ENCODE measurements at regions not wholly inside any gene's neighbourhood (a gene's known extent, or its start where the extent isn't known, plus 50 kb on each side); places are given as distances from the start of the nearest gene placed in this dataset.

DNA sequence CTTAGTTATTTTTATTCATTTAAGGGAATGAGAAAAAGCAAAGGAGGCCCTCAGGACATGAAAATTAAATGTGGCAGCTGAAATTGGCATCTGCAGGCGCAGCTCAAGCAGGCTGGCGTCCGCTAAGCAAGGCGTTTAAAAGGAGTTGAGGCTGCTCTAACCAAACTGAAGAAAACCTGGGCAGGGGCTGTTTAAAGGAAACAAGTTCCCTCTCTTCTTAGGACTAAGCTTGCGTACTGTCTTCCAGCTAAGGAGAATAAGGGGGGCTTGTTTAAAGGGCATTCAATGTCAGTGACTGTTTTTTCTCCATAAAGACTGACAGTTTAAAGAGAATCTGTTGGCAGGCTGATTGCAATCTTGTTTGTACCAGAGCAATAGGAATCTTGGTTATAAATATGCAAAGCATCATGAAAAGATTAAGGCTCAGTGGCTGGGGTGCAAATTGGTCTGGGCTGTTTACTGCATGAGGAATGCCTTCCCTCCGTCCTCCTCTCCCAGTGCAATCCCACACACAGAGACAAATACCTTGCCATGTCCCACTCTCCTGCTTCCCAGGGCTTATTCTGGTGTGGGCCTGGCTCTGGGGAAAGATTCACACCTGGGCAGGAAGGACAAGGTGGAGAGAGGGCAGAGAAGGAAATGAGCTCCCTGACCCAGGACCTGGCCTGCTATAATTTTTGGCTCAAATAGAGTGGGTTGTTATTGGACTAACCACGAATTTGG is 85.9 kb upstream of the LIFR start:
- no peak for DNase-seq (ENCODE audit: low read depth in 4 of 4, low spot score in 3 of 4)

DNA sequence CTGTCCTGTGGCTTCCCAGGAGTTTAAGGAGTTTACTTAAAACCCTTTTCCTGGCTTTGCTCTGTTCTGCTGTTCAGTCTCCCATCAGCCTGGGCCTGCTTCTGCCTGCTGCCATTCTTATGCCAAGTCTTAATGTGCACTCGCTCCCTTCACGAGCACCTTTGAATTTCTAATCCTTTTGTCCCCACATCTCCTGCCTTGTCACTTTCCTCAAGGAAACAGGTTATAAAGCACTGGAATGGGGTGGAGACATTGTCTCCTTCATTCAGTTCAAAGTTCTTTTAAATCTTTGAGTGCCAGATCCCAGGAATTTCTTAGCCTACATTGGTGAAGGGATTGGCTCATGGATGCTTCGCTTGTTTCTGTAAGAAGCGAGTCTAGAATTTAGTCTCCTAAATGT is 87.2 kb upstream of the LIFR start:
- no peak for DNase-seq (ENCODE audit: low read depth in 4 of 4, low spot score in 3 of 4)

- no peak for DNase-seq (ENCODE audit: low read depth in 4 of 4, low spot score in 3 of 4)
Observed at GRCh38 chr5:38645508-38645907, 89.1 kb upstream of the LIFR start.

DNA sequence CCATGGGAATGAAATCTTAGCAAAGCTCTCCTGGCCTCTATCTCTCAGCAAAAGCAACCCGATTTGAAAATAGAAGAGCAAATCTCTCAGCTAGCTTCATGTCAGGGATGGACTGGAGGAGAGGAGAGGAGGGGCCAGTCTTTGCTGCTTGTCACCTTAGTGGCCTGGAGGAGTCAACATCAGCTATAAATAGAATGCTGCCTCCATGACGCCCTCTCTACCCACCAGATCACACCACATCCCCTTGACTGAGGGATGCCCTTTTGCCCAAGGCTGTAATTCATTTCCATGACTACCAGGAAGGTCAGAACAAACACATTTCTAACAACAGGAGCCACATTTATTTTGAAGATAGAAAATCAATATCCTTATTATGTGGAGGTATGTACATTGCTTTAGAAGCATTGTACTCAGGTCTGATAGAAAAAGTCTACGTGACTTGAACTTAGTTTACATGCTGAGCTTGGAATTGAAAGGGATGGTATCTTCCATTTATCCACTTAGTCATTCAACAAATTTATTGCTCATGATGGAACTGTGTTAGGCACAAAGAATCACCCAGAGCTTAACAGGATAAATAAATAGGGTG is 92.4 kb upstream of the LIFR start:
- DNase-seq (ENCODE audit: low read depth in 4 of 4, low spot score in 3 of 4): no peak

- DNase-seq (ENCODE audit: low read depth in 4 of 4, low spot score in 3 of 4): no peak
Observed at GRCh38 chr5:38650540-38650939, 94.1 kb upstream of the LIFR start.

DNA sequence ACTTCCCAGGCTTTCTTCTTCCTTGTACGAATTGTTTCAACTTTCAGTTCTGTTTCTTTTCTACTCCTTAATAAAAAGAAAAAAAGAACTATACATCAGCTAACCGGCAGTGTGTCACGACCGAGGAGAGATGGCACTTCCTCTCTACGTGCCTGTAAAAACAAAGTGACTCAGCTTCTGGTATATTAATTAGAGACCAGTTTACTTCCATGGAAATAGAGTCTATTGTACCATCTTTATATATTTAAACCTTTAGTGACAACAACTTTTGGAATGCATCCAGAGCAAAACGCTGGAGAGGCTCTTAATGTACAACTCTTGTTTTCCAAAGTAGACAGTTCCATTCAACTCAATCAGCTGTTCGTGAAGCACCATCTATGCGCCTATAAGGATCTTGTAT is 94.5 kb upstream of the LIFR start:
- DNase-seq (ENCODE audit: low read depth in 4 of 4, low spot score in 3 of 4): no peak

- DNase-seq (ENCODE audit: low read depth in 4 of 4, low spot score in 3 of 4): no peak
Observed at GRCh38 chr5:38651806-38652205, 95.4 kb upstream of the LIFR start.

GRCh38 chr5:38653389-38653788 is 96.9 kb upstream of the LIFR start:
- no peak for DNase-seq (ENCODE audit: low read depth in 4 of 4, low spot score in 3 of 4)

- DNase-seq (ENCODE audit: low read depth in 4 of 4, low spot score in 3 of 4): no peak
Observed at GRCh38 chr5:38655691-38656090, 99.2 kb upstream of the LIFR start.

DNA sequence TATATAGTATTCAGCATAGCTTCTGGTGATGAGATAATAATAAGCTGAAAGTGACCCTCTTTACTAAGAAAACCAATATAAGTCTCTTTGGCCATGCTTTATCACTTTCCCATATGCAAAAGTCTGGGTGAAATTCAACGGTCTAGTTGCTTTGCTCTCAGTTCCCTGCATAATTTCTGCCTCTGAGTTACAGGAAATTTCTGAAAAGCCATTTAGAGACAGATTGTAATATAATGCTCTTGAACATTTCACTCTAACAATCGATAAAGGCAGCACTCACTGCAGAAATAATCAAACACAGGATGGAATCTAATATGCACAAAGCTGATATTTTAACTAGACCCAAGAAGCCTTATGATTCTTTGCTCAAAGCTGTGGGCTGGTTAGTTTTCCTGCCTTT is 100.1 kb upstream of the LIFR start:
- no peak for DNase-seq (ENCODE audit: low read depth in 4 of 4, low spot score in 3 of 4)

GRCh38 chr5:38657020-38657419 is 100.6 kb upstream of the LIFR start:
- DNase-seq (ENCODE audit: low read depth in 4 of 4, low spot score in 3 of 4): no peak

DNA sequence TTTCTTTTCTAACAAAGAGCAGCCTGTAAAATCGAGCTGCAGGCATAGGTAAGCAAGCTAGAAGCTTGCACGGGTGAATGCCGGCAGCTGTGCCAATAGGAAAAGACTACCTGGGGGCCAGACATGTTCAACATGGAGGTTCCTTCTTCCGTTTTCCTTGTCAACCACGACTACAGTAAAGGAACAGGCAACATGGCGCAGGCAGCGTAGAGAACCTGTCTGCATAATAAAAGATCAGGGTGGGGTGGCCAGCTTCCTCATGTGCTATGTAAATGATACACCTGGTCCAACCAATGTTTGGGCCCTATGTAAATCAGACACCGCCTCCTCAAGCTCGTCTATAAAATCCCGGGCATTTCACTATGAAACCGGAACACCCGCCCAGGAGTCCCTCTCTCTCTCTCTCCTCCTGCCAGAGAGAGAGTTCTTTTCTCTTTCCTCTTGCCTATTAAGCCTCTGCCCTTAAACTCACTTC is 103.8 kb upstream of the LIFR start:
- peak in 2 of 4 donors; percentile 53 to 61 for DNase-seq (ENCODE audit: low read depth in 4 of 4, low spot score in 3 of 4)

DNA sequence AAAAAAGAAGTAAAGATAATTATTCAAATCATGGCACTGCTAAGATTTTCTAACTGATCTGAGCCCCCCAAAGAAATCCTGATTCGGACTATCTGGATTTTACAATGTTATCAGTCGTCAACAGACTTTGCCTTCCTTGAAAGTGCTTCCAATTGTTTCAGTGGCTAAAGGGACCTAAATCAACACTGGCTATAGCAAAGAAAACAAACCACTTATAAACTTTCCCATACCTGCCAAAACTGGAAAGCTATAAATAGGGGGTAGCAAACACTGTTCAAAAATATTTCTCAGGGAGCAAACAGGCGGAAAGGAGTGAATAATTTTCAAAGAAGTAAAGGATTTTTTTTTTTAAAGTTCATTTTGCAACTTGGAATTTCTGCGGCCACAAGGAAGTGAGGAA is 105.6 kb upstream of the LIFR start:
- no peak for DNase-seq (ENCODE audit: low read depth in 4 of 4, low spot score in 3 of 4)

DNA sequence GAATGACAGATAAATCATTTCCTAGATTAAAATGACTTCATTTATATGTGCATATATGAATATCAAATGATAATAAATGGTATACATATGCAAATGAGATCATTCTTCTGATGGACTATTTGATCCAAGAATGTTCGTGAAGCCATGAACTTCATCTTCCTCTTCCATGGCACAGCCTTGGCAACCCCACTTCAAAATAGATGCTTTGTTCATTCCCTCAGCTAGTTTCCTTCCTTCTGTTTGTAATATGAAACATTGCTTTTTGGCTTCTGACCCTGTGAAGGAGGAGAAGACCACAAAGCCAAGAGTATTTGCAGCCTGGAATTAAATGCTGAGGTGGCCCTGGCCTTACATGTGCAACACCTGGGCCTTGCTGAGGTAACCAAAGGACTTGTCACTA is 106.8 kb upstream of the LIFR start:
- no peak for DNase-seq (ENCODE audit: low read depth in 4 of 4, low spot score in 3 of 4)

DNA sequence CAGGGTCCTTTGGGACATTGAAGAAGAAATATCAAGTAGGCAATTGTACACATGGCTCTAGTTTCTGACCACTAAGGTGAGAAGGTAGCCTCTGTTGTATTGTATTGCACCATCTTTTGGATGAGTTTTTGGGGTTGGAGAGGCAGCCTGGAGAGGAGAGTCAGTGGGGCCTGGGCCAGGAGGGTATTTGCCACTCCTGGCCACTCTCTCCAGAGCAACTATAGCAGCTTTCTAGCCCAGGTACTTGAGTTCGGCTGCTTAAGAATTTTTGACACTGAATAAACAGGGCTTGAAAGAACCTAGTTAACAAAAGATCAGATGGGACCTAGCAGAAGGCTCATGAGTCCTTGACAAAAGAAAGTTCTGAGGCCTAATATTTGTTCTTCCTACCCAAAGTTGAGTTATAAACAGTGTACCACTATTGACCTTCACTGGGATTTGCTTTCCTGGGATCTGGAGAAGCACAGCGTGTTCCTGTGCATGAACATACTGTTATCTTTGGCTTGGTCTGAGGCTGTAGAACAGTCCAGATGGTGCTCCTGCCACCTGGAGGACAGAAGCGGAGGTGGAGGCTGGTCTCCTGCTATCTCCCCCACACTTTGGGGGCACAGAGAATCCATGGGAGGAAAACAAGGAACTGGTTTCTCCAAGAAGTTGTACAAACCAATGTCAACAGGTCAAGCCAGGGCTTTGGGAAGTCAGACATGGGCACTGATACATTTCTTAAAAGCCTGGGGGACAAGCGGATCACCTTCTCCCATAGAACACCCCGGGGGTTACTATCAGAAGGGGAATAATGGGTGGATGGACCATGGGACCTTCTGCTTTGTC is 110.4 kb upstream of the LIFR start:
- DNase-seq (ENCODE audit: low read depth in 4 of 4, low spot score in 3 of 4): no peak

- no peak for DNase-seq (ENCODE audit: low read depth in 4 of 4, low spot score in 3 of 4)
Observed at GRCh38 chr5:38667499-38667776, 111.0 kb upstream of the LIFR start.

GRCh38 chr5:38669361-38669880 is 113.0 kb upstream of the LIFR start:
- DNase-seq (ENCODE audit: low read depth in 4 of 4, low spot score in 3 of 4): no peak

DNA sequence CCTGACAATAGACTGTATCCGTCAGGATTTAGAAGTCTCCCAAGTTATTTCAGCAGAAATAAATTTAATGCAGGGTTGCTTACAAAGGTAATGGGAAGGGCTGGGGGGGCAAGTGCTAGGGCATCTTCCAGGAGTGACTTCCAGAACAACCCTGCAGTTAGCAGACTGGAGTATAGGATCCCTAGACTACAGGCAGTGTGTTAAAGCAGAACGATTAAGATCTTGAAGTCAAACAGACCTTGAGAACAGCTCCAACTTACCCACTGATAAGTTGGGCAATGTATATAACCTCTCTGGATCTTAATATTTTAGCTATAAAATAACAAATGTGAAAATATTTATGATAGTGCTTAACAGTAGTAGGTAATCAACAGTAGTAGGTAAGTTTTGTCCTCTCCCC is 113.6 kb upstream of the LIFR start:
- no peak for DNase-seq (ENCODE audit: low read depth in 4 of 4, low spot score in 3 of 4)

DNA sequence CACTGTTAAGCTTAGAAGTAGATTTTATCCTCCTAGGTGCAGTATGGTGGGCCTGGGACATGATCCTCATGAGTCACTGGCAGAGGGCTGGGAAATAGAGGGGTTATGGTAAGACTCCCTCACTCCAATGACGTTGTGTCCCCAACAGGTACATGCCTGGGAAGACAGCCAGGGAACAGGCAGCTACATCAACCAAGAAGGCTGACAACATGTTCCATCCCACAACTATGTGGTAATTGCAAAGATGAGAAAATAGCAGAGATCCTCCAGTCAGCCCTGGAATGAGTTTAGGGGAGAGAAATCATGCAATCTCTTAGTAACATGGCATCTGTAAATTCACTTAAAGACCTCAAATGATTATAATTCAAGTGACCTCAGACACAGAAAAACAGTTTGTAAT is 114.4 kb upstream of the LIFR start:
- DNase-seq (ENCODE audit: low read depth in 4 of 4, low spot score in 3 of 4): no peak

DNA sequence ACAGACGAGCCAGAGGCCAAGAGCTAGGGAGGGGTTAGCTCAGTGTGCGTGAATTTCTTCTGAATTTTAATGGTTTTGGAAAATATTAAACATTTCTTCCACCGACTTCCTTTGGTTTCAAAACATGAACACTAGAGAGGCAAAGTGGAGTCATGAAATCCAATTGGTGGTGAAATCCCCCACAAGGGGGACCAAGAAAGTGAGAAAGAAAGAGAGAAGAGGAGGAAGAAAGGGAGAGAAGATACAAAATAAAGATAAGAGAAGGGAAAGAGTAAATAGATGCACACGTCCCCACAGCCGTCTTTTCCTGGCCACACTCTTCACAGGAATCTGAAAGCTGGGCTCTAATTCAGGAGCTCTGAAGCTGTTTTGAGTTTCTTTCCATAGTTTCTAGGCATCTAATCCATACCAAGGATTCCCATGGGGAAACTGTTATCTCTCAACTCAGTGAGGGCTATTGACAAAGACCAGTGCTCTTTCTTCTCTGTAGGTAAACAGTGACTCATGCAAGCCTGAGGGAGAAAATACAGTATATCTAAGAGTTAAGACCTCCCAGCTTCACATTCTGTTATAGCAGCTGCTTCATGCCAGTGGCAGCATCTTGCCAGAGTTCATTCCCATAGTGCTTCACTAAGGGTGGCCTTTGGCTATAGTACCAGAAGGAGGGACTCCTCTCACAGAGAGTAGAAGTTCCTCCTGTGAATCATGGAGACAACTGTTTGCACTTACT is 115.8 kb upstream of the LIFR start:
- DNase-seq (ENCODE audit: low read depth in 4 of 4, low spot score in 3 of 4): no peak

GRCh38 chr5:38673671-38674071 is 117.2 kb upstream of the LIFR start:
- DNase-seq (ENCODE audit: low read depth in 4 of 4, low spot score in 3 of 4): no peak

All from left renal pelvis (tissue), 4 donors.